ENCODE measurements at regions not wholly inside any gene's neighbourhood (a gene's known extent, or its start where the extent isn't known, plus 50 kb on each side); places are given as distances from the start of the nearest gene placed in this dataset.

GRCh38 chr1:234886081-234886984 lies 242.3 kb downstream of the TOMM20 start:
- TF ChIP-seq, protein P1, sequence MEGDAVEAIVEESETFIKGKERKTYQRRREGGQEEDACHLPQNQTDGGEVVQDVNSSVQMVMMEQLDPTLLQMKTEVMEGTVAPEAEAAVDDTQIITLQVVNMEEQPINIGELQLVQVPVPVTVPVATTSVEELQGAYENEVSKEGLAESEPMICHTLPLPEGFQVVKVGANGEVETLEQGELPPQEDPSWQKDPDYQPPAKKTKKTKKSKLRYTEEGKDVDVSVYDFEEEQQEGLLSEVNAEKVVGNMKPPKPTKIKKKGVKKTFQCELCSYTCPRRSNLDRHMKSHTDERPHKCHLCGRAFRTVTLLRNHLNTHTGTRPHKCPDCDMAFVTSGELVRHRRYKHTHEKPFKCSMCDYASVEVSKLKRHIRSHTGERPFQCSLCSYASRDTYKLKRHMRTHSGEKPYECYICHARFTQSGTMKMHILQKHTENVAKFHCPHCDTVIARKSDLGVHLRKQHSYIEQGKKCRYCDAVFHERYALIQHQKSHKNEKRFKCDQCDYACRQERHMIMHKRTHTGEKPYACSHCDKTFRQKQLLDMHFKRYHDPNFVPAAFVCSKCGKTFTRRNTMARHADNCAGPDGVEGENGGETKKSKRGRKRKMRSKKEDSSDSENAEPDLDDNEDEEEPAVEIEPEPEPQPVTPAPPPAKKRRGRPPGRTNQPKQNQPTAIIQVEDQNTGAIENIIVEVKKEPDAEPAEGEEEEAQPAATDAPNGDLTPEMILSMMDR (IDR thresholded peaks at IDR 0.05): no peak
- no peak for TF ChIP-seq POLR2A (IDR thresholded peaks at IDR 0.05)
- no peaks in the 10 kb centered on the region for H3K27me3 ChIP-seq
- ATAC-seq (no peak), DNase-seq (peak in 1 of 3 donors; percentile 37)
- H3K9me3 ChIP-seq: no peaks in the 10 kb centered on the region
- H3K4me3 ChIP-seq: no peak overlapping the region
- H3K4me1 ChIP-seq: no peaks in the 10 kb centered on the region
- intact Hi-C loops (cut with DNase I): loop anchor here in 1 of 2 donors (10.0 kb wide), 1 partner anchor 58 kb away; no protein-coding TSS in a partner anchor
- H3K36me3 ChIP-seq: no peaks in the 10 kb centered on the region
- H3K27ac ChIP-seq: no peak overlapping the region
- WGBS (ENCODE audit: insufficient coverage, low coverage, low lambda C conversion rate, missing lambda C conversion rate): 67% methylated on average over 5 of the region's 15 CpGs

DNA sequence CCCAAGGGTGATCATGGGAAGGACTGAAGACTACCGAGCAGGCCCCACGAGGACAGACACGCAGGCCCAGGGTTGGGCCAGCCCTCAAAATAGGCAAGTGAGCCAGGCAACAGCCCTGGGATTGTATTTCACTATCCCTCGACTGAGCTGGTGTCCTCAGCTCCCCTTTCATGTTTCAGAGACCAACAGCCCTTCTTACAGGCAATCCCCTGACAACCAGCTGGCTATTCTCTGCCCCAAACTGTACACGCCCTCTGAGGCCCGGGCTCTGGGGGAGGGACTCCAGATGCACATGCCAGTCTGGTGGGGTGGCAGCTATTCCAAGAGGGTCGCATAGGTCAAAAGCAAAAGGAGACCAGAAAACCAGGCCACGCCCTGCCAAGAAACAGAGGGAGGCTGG lies 243.0 kb downstream of the TOMM20 start:
- ATAC-seq: no peak
- no CpG with 5 or more reads among the region's 8 CpGs for WGBS (ENCODE audit: insufficient coverage, low coverage, low lambda C conversion rate, missing lambda C conversion rate)
- intact Hi-C loops (cut with DNase I): loop anchor here in 1 of 2 donors (10.0 kb wide), 1 partner anchor 59 kb away; no protein-coding TSS in a partner anchor
- no peak for DNase-seq
- Histone ChIP-seq H3K4me1 (no peaks in the 10 kb centered on the region), H3K27me3 (no peaks in the 10 kb centered on the region), H3K36me3 (no peaks in the 10 kb centered on the region), H3K27ac (no peak overlapping the region), H3K4me3 (no peak overlapping the region), H3K9me3 (no peaks in the 10 kb centered on the region)
- no peak for TF ChIP-seq POLR2A (IDR thresholded peaks at IDR 0.05)
- TF ChIP-seq, protein P1 (IDR thresholded peaks at IDR 0.05): no peak

- Histone ChIP-seq H3K27me3 (no peaks in the 10 kb centered on the region), H3K9me3 (no peaks in the 10 kb centered on the region), H3K27ac (no peak overlapping the region), H3K36me3 (no peaks in the 10 kb centered on the region), H3K4me3 (no peak overlapping the region), H3K4me1 (no peaks in the 10 kb centered on the region)
- TF ChIP-seq, protein P1 (IDR thresholded peaks at IDR 0.05): no peak
- TF ChIP-seq POLR2A (IDR thresholded peaks at IDR 0.05): no peak
- intact Hi-C loops (cut with DNase I): loop anchor here in 1 of 2 donors (10.0 kb wide), 1 partner anchor 60 kb away; no protein-coding TSS in a partner anchor
- peak in 1 of 3 donors; percentile 32 for DNase-seq
- ATAC-seq: peak in 2 of 4 donors; percentile 30 to 49
Measured at GRCh38 chr1:234884701-234885100, 243.9 kb downstream of the TOMM20 start.

- no peak overlapping the region for H3K27ac ChIP-seq
- H3K4me1 ChIP-seq: peaks cover 0 to 7% (median 2%) of the 10 kb centered on the region in 4 donors
- intact Hi-C loops (cut with DNase I): loop anchor here in 1 of 2 donors (10.0 kb wide), 1 partner anchor 61 kb away; no protein-coding TSS in a partner anchor
- DNase-seq (peak in 1 of 3 donors; percentile 37), ATAC-seq (no peak)
- no peaks in the 10 kb centered on the region for H3K9me3 ChIP-seq
- H3K27me3 ChIP-seq: no peaks in the 10 kb centered on the region
- TF ChIP-seq POLR2A (IDR thresholded peaks at IDR 0.05): no peak
- TF ChIP-seq, protein P1 (IDR thresholded peaks at IDR 0.05): no peak
- 95% methylated on average over 6 of the region's 6 CpGs for WGBS (ENCODE audit: insufficient coverage, low coverage, low lambda C conversion rate, missing lambda C conversion rate)
- no peaks in the 10 kb centered on the region for H3K36me3 ChIP-seq
- no peak overlapping the region for H3K4me3 ChIP-seq
Measured at GRCh38 chr1:234884006-234884405, 244.6 kb downstream of the TOMM20 start.
